NCI-H526 (cell line): ENCODE measurements at regions not wholly inside any gene's neighbourhood (a gene's known extent, or its start where the extent isn't known, plus 50 kb on each side); places are given as distances from the start of the nearest gene placed in this dataset.
"Not testable (repeated sequence)": the region's sequence is repeated elsewhere in the genome, so short reads cannot be mapped to it uniquely, and the experiment has no call there.

ENCODE experiments used
- DNase-seq, 2 experiments: peaks; one replicate each; lab custom pipeline; 2025; lab: John Stamatoyannopoulos, UW

DNA sequence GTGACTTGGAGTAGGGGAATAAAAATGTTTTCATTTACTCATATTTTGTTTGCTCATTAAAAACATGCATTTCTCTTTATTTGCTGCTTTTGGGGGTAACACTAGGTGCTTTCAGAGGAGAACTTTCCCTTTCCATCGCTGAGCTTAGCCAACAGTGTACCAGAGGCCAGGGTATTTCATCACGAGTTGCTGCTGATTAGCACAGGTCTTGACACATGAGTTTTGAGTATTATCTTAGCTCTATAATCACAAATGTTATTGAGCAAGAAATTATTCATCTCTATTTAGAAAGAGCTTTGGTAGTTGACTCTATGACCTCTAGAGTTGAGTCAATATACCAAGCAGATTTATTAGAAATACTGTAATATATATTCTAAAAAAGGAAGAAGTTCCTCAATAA, 375.9 kb downstream of the NXPH1 start:
- DNase-seq: no peak

DNA sequence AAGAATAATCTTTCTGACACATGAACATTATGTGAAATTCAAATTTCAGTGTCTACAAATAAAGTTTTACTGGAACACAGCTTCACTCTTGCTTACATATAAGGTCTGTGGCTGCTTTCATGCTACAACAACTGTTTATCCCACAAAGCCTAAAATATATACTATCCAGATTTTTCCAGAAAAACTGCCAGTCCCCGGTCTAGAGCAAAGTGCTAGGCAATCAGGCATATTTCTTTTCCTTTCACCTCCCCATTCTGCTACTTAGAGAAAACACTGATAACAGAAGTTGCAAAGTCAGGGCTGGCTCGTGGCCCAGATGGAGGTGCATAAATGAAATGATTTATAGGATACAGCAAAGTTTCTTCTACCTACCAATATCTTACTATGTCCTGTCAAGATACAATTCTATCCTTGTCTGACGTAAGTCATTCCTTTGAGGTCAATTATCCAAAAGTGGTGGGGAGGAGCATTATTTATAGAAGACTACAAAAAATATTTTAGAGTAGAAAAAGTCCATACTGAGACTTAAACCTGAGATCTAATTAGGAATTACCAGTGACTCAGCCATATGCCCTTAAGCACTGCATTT, 384.1 kb downstream of the NXPH1 start:
- DNase-seq: no peak

DNA sequence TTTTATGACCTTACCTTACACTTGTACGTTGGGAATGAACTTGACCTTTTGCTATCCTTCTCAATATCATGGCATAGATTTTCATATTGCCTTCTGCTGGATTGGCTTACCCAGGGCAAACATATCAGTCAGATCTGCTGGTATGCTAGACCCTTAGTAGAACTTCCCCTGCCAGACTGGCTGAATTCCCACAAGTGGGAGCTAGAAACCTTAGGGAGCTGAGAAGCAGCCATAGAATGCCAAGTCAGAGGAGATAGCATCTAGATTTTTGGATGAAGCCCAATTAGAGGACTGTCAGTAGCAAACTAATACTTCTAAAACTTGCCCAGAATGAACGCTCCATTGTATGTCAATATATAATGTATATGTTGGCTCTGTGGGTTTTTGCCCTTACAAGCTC, 385.0 kb downstream of the NXPH1 start:
- DNase-seq: no peak

DNA sequence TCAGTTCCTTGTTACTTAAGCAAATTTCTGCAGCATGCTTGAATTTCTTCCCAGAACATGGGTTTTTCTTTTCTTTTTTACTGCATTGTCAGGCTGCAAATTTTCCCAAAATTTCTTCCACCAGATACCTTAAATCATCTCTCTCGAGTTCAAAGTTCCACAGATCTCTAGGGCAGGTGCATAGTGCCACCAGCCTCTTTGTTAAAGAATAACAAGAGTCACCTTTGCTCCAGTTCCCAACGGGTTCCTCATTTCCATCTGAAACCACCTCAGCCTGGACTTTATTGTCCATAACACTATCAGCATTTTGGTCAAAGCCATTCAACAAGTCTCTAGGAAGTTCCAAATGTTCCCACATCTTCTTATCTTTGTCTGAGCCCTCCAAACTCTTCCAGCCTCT, 389.2 kb downstream of the NXPH1 start:
- peak in 1 of 2 experiments; percentile 11 for DNase-seq

DNA sequence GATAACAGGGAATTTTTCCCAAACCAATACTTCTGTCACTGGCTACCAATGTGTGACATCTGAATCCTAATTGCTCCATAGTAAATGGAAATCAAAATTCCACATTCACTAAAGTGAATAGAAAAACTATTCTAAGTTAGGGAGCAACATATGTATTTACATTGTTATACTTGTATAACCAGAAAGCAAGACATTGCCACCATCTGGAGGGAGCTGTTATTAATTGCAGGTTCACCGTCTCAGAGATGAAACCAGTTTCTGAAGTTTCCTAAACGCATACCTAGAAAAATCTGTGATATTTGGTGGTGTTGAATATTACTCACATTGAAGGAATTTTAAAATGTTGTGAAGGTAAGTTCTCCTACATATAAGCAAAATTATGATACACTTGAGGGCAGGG, 390.1 kb downstream of the NXPH1 start:
- DNase-seq: peak; percentile 8 to 24

DNA sequence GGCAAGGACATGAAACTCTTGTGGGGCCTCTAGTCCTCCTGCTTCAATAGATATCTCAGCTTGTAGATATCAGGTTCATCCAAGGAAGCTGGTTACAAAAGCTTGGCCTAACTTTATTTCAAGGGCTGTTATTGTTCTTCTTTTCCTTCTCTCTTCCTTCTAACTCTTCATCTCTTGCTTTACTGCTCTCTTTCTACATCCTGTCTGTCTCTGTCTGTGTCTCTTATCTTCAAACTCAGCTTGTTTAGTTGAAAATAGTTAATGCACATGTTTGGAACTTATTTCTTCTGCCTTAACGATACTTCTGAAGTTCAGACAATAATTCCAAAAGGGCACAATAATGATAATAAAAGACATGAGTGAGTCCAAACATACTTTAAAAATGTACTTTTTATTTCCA, 393.9 kb downstream of the NXPH1 start:
- no peak for DNase-seq

DNA sequence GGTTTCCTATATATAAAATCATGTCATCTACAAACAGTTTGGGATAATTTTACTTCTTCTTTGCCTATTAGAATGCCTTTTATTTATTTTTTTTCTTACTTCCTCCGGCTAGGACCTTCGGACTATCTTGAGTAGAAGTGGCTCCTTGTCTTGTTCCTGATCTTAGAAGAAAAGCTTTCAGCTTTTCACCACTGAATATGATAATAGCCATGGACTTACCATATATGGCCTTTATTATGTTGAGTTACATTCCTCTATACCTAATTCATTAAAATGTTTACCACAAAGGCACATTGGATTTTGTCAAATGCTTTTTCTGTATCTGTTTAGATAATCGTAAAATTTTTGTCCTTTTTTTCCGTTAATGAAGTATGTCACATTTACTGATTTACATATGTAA, 395.7 kb downstream of the NXPH1 start:
- peak in 1 of 2 experiments; percentile 8 for DNase-seq

DNA sequence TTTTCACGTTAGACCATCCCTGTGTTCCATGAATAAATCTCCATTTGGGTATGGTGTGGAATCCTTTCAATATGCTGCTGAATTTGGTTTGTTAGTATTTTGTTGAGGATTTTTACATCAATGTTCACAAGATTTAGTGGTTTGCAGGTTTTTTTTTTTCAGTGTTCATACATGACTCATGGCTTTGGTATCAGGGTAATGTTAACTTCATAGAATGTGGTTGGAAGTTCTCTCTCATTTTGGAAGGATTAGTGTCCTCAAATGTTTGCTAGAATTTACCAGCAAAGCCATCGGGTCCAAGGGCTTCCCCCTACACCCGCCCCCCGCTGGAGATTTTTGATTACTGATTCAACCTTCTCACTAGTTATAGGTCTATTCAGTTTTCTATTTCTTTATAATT, 398.0 kb downstream of the NXPH1 start:
- no peak for DNase-seq

DNA sequence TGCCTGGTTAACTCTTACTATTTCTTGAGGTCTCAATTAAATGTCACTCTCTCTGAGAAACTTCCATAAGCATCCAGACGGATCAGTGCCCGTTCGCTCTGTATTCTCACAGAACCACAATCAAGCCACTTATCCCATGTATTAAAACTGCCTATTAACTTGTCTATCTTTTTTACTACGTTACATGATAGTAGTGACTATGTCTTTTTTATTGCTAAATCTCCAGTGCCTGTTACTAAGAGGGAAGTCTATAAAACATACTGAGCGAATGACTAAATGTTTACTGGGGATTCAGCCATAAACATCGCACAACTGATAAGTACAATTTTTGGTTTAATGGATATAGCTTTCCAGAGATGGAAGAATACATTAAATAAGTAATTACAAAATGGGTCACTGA, 399.9 kb downstream of the NXPH1 start:
- DNase-seq: no peak

DNA sequence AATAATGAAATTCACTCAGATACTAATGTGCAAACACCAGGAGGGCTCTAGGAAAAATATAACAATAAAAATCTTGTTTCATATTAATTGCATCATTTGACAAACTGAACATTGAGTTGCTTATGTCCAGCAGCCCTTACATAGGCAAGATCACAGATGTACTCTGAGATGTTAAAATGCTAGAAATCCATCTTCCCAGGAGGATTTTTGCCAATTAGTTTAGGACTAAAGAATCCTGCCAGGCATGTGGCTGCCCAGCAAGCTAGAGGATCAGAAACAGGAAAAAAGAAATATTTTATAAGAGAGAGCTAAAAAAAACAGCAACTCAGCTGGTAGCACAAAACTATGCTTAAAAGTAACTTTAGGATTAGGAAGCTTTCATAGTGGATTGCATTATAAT, 407.8 kb downstream of the NXPH1 start:
- DNase-seq: no peak

DNA sequence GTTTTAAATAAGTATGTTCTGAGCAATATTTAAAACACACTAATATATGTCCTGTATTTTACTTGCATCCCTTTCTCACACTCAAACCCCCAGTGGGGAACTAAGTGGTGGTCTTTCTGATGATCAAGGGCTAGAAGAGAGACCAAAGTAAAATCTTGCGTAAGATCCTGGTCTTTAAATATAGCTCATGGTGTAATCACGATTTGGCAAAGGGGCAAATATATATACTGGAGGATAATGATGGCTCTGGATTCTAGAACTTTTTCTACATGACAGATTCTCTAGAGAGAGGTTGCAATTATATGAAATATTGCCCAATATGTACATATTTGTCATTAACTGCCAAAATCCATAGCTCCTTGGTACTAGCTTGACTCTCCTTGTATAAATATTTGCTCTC, 438.3 kb downstream of the NXPH1 start:
- no peak for DNase-seq

DNA sequence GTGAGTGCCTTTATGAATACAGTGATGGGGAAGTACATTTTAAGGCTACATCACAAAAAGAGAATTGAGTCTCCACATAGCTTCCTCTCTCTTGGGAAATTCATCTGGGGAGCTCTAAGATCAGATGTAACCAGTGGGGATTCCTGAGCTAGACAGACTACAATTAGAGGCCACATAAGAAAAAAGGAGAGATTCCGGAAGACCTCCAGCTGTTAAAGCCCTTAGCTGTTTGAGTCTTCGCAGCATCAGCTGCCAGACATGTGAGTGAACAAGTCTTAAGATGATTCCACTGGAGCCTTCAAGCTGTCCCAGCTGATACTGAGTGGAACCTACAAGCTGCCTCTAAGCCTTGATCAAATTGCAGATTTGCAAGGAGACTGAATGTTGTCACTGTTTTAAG, 448.5 kb downstream of the NXPH1 start:
- no peak for DNase-seq

DNA sequence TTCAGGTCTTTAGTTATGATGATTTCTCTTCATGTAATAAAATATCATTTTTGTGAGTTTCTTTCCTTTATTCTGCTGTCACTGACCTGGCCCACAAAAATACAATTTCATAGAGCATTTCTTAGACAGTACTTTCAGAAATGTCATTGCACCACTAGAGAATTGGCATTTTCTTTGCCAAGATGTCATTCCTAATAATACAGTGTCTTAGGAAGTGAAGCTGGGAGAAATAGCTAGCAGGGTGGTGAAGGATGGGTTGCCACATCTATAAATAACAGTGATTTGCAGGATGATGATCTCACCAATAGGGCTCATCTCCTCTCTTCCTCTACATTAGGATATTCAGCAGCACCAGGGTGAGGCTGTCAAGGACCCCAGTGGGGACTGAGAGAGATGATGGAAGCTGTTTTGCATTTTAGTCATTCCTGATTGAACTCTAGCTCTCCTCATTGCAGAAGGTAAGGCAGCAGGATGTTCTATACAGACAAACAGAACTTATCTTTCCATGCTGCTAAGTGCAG, 452.1 kb downstream of the NXPH1 start:
- no peak for DNase-seq

DNA sequence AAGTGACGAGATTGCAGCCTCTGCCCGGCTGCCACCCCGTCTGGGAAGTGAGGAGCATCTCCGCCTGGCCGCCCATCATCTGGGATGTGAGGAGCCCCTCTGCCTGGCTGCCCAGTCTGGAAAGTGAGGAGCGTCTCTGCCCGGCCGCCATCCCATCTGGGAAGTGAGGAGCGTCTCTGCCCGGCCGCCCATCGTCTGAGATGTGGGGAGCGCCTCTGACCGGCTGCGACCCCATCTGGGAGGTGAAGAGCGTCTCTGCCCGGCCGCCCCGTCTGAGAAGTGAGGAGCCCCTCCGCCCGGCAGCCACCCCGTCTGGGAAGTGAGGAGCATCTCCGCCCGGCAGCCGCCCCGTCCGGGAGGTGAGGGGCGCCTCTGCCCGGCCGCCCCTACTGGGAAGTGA, 456.9 kb downstream of the NXPH1 start:
- not testable (repeated sequence) for DNase-seq

DNA sequence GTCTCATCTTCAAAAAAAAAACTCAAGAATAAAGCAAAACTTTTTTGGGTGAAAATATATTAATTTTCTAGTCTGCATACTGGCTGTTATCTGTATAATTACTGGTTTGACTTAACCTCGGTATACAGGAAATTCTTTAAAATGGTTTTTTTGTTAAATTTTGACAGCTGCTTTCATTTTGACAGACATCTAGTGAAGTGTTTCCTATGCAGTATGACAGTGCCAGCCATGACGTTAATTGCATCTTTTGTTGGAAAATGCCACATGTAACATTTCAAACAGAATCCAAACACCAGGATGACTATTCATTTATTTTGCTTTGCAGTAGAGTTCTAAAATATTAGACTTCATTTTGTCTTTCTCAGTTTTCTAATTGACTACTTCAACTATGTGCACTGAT, 460.4 kb downstream of the NXPH1 start:
- no peak for DNase-seq

DNA sequence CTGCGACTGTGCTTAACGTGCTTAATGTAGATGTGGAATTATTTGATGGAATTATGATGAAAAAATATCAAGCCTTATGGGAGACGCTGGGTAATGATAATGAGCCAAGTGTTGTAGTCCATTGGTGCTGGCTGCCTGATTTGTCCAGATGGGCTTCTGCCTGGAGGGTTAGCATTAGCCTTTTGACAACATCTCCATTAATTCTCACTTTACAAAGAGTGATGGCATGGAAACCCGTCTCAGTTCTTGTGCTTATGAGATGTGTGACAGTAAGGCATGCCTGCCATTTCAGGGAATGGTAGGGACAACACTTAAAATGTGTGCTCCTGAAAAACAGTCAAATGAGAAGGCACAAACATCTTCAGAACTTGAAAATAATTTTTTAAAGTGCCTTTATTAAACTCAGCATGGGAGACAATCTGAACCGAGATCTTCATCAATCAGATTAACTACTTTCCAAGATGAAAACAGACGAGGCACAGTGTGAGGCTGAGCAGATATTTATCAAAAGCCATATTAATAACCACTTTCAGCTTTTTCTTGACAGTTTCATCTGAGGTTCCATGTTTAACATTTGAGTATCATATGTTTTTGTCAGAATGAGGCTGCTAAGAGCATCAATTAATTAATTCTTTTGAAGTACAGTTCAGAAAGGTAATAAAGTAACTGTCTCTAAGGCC, 473.1 kb downstream of the NXPH1 start:
- DNase-seq: no peak

DNA sequence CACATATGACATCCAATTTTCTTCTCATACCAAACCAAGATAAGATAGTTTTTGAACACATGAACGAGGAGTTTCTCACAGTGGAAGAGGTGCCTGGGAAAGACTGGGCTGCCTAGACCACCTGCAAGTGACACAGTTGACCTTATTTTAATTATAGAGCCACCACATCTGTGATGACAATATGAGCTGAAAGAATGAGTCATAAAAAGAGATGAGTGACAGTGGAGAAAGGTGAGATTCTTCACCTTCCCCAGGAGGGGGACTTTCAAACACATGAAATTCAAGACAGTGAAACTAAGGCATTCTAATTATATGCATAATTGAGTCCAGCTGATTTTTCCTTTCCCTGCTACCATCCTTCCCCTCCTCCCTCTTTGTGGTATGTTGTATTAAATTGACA, 475.5 kb downstream of the NXPH1 start:
- peak in 1 of 2 experiments; percentile 8 for DNase-seq

DNA sequence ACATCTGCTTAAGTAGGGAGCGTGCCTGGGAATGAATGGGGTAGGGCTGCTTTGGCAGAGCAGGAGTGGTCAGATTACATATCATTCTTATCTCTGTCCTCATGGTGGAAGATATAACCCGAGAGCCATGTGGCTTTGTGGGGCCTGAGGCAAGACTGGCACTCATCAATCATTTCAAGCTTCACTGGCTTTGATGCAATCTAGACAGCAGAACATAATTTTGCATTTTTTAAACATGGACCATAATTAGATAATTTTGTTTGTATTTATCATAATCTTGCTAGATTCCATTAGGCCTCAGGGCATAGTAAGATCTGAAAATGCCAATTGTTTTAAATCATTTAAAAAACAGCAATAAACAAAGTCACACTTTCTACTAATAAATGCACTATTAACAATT, 480.3 kb downstream of the NXPH1 start:
- peak in 1 of 2 experiments; percentile 31 for DNase-seq

DNA sequence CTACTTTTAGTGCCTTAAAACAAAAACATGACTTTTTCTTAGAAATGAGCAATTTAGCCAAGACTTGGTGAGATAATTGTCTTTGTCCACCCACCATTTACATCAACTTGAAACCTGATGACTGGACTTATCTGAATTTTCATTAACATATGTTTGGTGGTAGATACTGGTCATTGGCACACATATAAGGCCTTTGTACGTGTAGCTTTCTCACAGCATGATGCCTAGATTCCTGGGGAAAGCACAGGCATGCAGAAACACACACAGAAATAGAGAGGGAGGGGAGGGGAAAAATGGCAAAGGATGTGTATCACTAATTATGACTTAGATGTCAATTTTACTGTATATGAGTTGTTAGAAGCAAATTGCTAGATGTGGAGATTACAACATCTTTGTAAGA, 488.4 kb downstream of the NXPH1 start:
- no peak for DNase-seq

DNA sequence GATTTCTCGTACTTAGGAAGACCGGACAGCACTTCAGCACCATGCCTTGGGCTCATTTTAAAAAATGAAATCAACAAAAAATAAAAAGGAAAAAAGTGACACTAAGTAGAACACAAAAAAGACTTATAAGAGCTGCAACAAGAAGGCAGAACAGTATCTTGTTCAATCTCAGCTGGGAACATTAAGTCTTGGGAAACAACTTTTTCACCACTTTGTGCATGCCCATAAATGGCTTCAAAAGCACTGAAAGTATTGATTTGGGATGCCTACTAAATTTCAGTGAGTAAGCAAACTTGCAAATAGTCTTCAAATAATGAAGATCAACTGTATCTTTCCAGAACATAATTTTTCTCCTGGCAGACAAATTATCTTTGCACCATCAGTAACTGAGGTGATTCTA, 489.3 kb downstream of the NXPH1 start:
- DNase-seq: no peak

DNA sequence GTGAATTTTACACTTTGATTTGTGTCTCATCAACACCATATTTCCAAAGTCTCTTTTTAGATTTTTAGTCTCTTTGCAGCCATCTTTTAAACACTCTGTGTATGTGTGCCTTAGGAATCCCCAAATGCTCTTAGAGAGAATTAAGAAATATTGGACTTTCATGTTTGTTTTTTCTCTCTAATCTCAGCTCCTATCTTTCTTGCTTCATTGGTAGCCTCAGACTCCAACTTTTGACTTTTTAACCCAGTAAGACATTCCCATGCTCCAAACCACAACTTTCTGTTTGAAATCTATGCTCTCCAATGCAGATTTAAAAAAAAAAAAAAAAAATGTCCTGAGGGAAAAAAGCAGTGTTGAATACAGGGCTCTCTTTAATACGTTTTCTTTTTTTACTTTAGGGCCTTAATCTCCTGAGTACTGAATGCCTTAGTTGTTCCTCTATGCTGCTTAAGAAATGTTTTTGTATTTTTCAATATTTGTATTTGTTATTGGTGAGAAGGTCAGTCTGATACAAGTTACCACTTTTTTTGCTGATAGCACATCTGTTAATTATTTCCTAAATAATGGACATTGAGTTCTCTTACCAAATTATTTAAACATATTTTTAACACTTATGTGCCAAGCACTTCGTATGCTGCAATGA, 489.9 kb downstream of the NXPH1 start:
- DNase-seq: no peak

DNA sequence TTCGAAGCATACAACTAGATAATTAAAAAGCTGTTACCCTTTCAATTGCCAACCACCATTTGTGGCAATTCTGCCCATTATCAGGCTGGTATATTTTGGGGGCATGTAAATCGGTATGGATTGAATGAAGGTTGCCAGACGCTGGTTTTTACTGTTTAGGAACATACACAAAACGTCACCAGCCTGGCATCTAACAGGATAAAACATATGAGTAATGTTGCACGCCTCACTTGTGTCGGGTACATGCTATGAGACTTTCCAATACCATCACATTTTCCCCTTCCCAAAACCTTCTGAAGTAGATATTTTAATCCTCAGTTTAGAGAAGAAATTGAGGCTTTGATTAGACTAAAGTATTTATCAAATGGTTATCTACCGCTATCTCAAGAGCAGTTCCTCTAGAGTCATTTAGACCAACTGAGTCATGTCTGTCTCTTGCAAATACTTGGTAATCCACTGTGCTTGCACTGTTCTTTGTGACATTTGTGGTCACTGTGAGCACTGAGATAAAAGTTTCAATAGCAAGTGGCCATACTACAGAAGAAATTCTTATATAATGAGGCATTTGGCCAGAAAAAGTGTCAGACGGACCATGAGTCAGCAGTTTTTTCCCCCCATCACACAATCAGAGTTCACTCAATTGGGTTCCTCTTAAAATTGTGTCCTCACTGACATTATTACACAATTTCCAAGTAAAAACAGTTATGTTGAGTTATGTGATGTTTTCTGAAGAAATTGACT, 498.7 kb downstream of the NXPH1 start:
- DNase-seq: no peak

DNA sequence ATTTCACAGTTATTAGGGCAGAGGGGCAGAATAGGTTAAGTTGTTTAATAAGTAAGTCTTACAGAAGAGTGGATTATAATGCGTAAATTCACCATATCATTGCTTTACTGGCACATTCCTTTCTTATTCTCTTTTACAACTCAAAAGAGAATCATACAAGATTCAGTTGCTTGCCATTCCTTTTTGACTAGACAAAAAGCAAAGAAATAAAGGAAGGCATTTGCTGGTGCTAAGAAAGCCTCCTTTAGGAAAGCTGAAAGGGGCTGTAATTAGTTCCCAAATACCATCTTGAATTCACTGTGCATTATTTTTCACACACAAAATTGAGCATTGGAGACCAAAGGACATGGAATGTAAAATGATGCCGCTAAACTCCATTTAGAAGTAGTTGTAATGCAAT, 499.3 kb downstream of the NXPH1 start:
- DNase-seq: no peak
